ENCODE measurements at regions not wholly inside any gene's neighbourhood (a gene's known extent, or its start where the extent isn't known, plus 50 kb on each side); places are given as distances from the start of the nearest gene placed in this dataset.

DNA sequence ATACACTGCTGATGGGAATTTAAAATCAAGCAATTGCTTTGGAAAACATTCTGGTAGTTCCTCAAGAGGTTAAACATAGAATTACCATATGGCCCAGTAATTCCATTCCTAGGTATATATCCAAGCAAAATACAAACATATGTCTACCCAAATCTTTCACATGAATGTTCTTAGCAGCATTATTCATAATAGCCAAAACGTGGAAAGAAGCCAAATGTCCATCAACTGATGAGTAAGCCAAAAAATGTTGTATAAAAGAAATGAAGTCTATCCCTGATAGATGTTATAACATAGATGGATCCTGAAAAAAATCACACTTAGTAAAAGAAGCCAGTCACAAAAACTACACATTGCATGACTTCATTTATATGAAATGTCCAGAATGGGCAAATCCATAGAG lies 893.0 kb downstream of the SORCS3 start:
- Histone ChIP-seq H3K27ac (no peak overlapping the region), H3K36me3 (replicated peaks in 1 of 2) (no peaks in the 10 kb centered on the region), H3K27me3 (no peaks in the 10 kb centered on the region), H3K4me1 (replicated peaks in 1 of 2) (no peaks in the 10 kb centered on the region), H3K9me3 (replicated peaks in 1 of 3) (no peaks in the 10 kb centered on the region), H3K4me3 (no peak overlapping the region)
- 24 to 43% (median 38%) methylated on average over 1 of the region's 1 CpG for WGBS, 4 donors
- intact Hi-C loops (cut with DNase I) = no loop called here
- DNase-seq = no peak
- TF ChIP-seq, protein P1, sequence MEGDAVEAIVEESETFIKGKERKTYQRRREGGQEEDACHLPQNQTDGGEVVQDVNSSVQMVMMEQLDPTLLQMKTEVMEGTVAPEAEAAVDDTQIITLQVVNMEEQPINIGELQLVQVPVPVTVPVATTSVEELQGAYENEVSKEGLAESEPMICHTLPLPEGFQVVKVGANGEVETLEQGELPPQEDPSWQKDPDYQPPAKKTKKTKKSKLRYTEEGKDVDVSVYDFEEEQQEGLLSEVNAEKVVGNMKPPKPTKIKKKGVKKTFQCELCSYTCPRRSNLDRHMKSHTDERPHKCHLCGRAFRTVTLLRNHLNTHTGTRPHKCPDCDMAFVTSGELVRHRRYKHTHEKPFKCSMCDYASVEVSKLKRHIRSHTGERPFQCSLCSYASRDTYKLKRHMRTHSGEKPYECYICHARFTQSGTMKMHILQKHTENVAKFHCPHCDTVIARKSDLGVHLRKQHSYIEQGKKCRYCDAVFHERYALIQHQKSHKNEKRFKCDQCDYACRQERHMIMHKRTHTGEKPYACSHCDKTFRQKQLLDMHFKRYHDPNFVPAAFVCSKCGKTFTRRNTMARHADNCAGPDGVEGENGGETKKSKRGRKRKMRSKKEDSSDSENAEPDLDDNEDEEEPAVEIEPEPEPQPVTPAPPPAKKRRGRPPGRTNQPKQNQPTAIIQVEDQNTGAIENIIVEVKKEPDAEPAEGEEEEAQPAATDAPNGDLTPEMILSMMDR (IDR thresholded peaks at IDR 0.05) = no peak
- no peak for TF ChIP-seq POLR2A (IDR thresholded peaks at IDR 0.05)

DNA sequence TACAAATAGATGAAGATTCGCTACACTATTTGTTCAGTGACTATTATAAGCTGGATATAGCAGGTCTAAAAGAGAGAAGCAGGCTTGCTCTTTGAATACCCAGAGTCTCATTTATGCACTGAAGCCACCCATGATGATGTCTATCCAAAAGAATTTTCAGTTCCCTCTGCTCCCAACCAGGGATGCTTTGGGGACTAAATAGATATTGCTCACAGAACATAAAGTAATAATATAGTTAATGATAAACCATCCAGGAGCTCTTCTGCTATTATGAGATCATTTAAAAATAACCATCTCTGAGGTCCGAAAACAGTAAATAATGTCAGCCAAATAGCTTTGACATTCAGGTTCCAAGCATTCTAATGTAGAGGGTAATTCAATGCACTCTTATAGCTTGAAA lies 875.4 kb downstream of the SORCS3 start:
- TF ChIP-seq, protein P1 (IDR thresholded peaks at IDR 0.05) = no peak
- no peak for TF ChIP-seq POLR2A (IDR thresholded peaks at IDR 0.05)
- Histone ChIP-seq H3K4me1 (replicated peaks in 1 of 2) (no peaks in the 10 kb centered on the region), H3K36me3 (replicated peaks in 1 of 2) (no peaks in the 10 kb centered on the region), H3K27me3 (no peaks in the 10 kb centered on the region), H3K27ac (no peak overlapping the region), H3K4me3 (no peak overlapping the region), H3K9me3 (replicated peaks in 1 of 3) (no peaks in the 10 kb centered on the region)
- intact Hi-C loops (cut with DNase I) = no loop called here
- DNase-seq = no peak
- WGBS, 4 donors = 85 to 90% (median 88%) methylated on average over 2 of the region's 2 CpGs

DNA sequence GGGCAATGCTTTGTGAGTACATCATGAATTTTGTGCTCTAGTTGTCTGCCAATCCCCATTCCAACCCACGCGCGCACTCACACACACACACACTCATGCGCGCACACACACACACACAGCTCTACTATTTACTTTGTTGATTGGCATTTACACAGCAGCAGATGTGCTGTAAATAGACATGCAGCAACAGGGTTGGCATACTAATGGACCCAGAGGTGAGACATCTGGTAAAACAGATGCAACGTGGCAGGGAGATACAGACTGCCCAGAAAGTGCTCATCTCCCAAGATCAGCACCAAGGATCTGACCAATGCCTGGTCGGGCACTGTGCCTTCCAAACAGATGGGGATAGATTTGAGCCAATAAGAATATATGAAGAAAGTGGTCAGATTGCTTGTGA lies 873.0 kb downstream of the SORCS3 start:
- H3K27ac ChIP-seq = no peak overlapping the region
- intact Hi-C loops (cut with DNase I) = no loop called here
- H3K9me3 ChIP-seq (replicated peaks in 1 of 3) = no peaks in the 10 kb centered on the region
- DNase-seq = no peak
- no peaks in the 10 kb centered on the region for H3K27me3 ChIP-seq
- H3K36me3 ChIP-seq (replicated peaks in 1 of 2) = no peaks in the 10 kb centered on the region
- H3K4me3 ChIP-seq = no peak overlapping the region
- WGBS, 4 donors = 89 to 93% (median 92%) methylated on average over 7 of the region's 7 CpGs
- H3K4me1 ChIP-seq (replicated peaks in 1 of 2) = no peaks in the 10 kb centered on the region
- TF ChIP-seq POLR2A (IDR thresholded peaks at IDR 0.05) = no peak
- TF ChIP-seq, protein P1 (IDR thresholded peaks at IDR 0.05) = no peak

DNA sequence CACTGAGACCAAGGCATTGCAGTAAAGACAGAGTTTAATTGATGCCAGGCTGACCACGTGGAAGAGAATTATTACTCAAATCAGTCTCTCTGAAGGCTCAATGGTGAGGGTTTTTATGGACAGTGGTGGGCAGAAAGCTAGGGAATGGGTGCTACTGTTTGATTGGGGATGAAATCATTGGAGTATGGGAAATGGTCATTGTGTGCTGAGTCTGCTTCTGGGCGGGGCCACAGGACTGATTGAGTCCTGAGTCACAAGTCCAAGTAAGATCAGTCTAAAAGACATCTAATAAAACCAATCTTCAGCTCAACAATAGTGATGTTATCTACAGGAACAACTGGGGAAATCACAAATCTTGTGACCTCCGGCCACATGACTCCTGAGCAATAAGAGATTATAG lies 868.4 kb downstream of the SORCS3 start:
- intact Hi-C loops (cut with DNase I) = no loop called here
- Histone ChIP-seq H3K4me3 (no peak overlapping the region), H3K9me3 (replicated peaks in 1 of 3) (no peaks in the 10 kb centered on the region), H3K4me1 (replicated peaks in 1 of 2) (no peaks in the 10 kb centered on the region), H3K27me3 (no peaks in the 10 kb centered on the region), H3K36me3 (replicated peaks in 1 of 2) (no peaks in the 10 kb centered on the region), H3K27ac (no peak overlapping the region)
- 69 to 78% (median 74%) methylated on average over 3 of the region's 3 CpGs for WGBS, 4 donors
- no peak for DNase-seq
- TF ChIP-seq POLR2A (IDR thresholded peaks at IDR 0.05) = no peak
- TF ChIP-seq, protein P1 (IDR thresholded peaks at IDR 0.05) = no peak

All from adrenal gland (tissue), 9 donors.